WTC11 (cell line): ENCODE measurements at regions not wholly inside any gene's neighbourhood (a gene's known extent, or its start where the extent isn't known, plus 50 kb on each side); places are given as distances from the start of the nearest gene placed in this dataset.
A peak's percentile ranks its signal among the peaks of the same experiment; 100 is the strongest.

Experiments
- ATAC-seq: fragments of 200-7000 bp; cut with Tn5 transposase; 2 replicates; pipeline ENCODE4 v1.10.0; 2021; ENCODE audit warnings: mild to moderate bottlenecking, moderate library complexity
- CTCF ChIA-PET: fragments of 300-600 bp; sonication (Branson Sonifier 250); formaldehyde crosslinking; loops from one replicate; lab custom pipeline; 2021; ENCODE audit warnings: antibody characterized with exemption; lab: Charles Lee
- POLR2A ChIA-PET: fragments of 350-600 bp; sonication (Branson Sonifier 250); formaldehyde crosslinking; loops from one replicate; lab custom pipeline; 2021; ENCODE audit warnings: antibody characterized with exemption; lab: Charles Lee
- DNase-seq: peaks from one replicate; pipeline ENCODE4 v3.0.0; 2021; ENCODE audit warnings: low spot score
- H3K27ac Mint-ChIP-seq: 2 replicates; pipeline ENCODE4 v1.8.0; 2021; ENCODE audit warnings: mixed read lengths
- H3K27me3 Mint-ChIP-seq: 2 replicates; pipeline ENCODE4 v1.8.0; 2021; ENCODE audit warnings: low read depth, mild to moderate bottlenecking, moderate library complexity, mixed read lengths
- H3K36me3 Mint-ChIP-seq: 2 replicates; pipeline ENCODE4 v1.8.0; 2021; ENCODE audit warnings: mixed read lengths
- H3K4me1 Mint-ChIP-seq: 2 replicates; pipeline ENCODE4 v1.8.0; 2022; ENCODE audit warnings: mixed read lengths
- H3K4me3 Mint-ChIP-seq: 2 replicates; pipeline ENCODE4 v1.8.0; 2021; ENCODE audit warnings: mild to moderate bottlenecking, moderate library complexity, mixed read lengths
- H3K9me3 Mint-ChIP-seq: 2 replicates; pipeline ENCODE4 v1.8.0; 2021; ENCODE audit warnings: mixed read lengths
- CTCF ChIP-seq: fragments of 200-600 bp; IDR thresholded peaks from 2 replicates; pipeline ENCODE4 v1.8.0; 2022; ENCODE audit warnings: antibody characterized with exemption
- E2F4 ChIP-seq: sonication (generic); formaldehyde crosslinking; IDR thresholded peaks from 2 replicates; pipeline ENCODE4 v1.8.1; 2022; ENCODE audit warnings: low read depth, mild to moderate bottlenecking, moderate library complexity, missing genetic modification reagents, borderline replicate concordance
- FOXP1 ChIP-seq: sonication (generic); formaldehyde crosslinking; IDR thresholded peaks from 2 replicates; pipeline ENCODE4 v1.8.0; 2022; ENCODE audit warnings: missing genetic modification reagents, mild to moderate bottlenecking, moderate library complexity, borderline replicate concordance
- FOXP4 ChIP-seq: sonication (generic); formaldehyde crosslinking; IDR thresholded peaks from 2 replicates; pipeline ENCODE4 v1.8.0; 2022; ENCODE audit warnings: mild to moderate bottlenecking, missing genetic modification reagents
- MXD4 ChIP-seq: fragments of 250-450 bp; sonication (Bioruptor Pico); IDR thresholded peaks from 2 replicates; pipeline ENCODE4 v1.8.0; 2021; ENCODE audit warnings: mild to moderate bottlenecking, moderate library complexity, borderline replicate concordance
- NFE2L1 ChIP-seq: sonication (generic); formaldehyde crosslinking; IDR thresholded peaks from 2 replicates; pipeline ENCODE4 v1.8.1; 2023; ENCODE audit warnings: missing genetic modification reagents
- NFYB ChIP-seq: sonication (generic); formaldehyde crosslinking; conservative IDR thresholded peaks from 2 replicates; pipeline ENCODE4 v1.8.0; 2022; ENCODE audit warnings: low read depth, missing genetic modification reagents
- OVOL2 ChIP-seq: fragments of 250-450 bp; sonication (Bioruptor Pico); IDR thresholded peaks from 2 replicates; pipeline ENCODE4 v1.9.0; 2021; ENCODE audit warnings: mild to moderate bottlenecking, borderline replicate concordance
- PREB ChIP-seq: sonication (generic); formaldehyde crosslinking; IDR thresholded peaks from 2 replicates; pipeline ENCODE4 v1.8.1; 2022; ENCODE audit warnings: mild to moderate bottlenecking, missing genetic modification reagents, moderate library complexity, borderline replicate concordance
- RELA ChIP-seq: sonication (generic); formaldehyde crosslinking; IDR thresholded peaks from 2 replicates; pipeline ENCODE4 v1.8.1; 2022; ENCODE audit warnings: missing genetic modification reagents, mild to moderate bottlenecking, borderline replicate concordance
- RORB ChIP-seq: fragments of 250-450 bp; sonication (Bioruptor Pico); IDR thresholded peaks from 2 replicates; pipeline ENCODE4 v1.9.0; 2021; ENCODE audit warnings: mild to moderate bottlenecking
- USF2 ChIP-seq: sonication (generic); formaldehyde crosslinking; IDR thresholded peaks from 2 replicates; pipeline ENCODE4 v1.8.1; 2023; ENCODE audit warnings: mild to moderate bottlenecking, missing genetic modification reagents, moderate library complexity
- ZNF219 ChIP-seq: sonication (generic); formaldehyde crosslinking; IDR thresholded peaks from 2 replicates; pipeline ENCODE4 v1.8.0; 2023; ENCODE audit warnings: missing genetic modification reagents, mild to moderate bottlenecking, borderline replicate concordance
- ZNF263 ChIP-seq: sonication (generic); formaldehyde crosslinking; IDR thresholded peaks from 2 replicates; pipeline ENCODE4 v1.8.1; 2022; ENCODE audit warnings: low read depth, mild to moderate bottlenecking, moderate library complexity, missing genetic modification reagents
- ZNF281 ChIP-seq: sonication (generic); formaldehyde crosslinking; IDR thresholded peaks from 2 replicates; pipeline ENCODE4 v1.8.0; 2023; ENCODE audit warnings: mild to moderate bottlenecking, missing genetic modification reagents
- ZNF425 ChIP-seq: fragments of 250-450 bp; sonication (Bioruptor Pico); conservative IDR thresholded peaks from 2 replicates; pipeline ENCODE4 v1.9.0; 2021; ENCODE audit warnings: mild to moderate bottlenecking

GRCh38 chr1:143699115-143699514 lies 272.7 kb downstream of the FAM72C start:
- H3K27ac Mint-ChIP-seq, result no peak overlapping the region
- no peak for ATAC-seq
- H3K27me3 Mint-ChIP-seq, result peaks cover 32% of the 10 kb centered on the region
- no peak for DNase-seq
- H3K4me1 Mint-ChIP-seq, result peaks cover 3% of the 10 kb centered on the region
- H3K36me3 Mint-ChIP-seq, result peaks cover 35% of the 10 kb centered on the region
- H3K9me3 Mint-ChIP-seq, result peaks cover 55% of the 10 kb centered on the region
- H3K4me3 Mint-ChIP-seq, result no peak overlapping the region
- ChIA-PET POLR2A (no interaction called here), CTCF (no interaction called here)
- TF ChIP-seq FOXP4 (CRISPR knock-in tag) (no peak), RORB (CRISPR knock-in tag) (no peak), ZNF281 (CRISPR knock-in tag) (no peak), E2F4 (no peak)
- TF ChIP-seq, all 79 proteins: peak for 0

GRCh38 chr1:143698016-143698415 lies 273.8 kb downstream of the FAM72C start:
- H3K4me3 Mint-ChIP-seq, result peak overlapping the region; percentile 36
- DNase-seq (peak; percentile 64), ATAC-seq (peak; percentile 80)
- H3K9me3 Mint-ChIP-seq, result peaks cover 66% of the 10 kb centered on the region
- H3K27me3 Mint-ChIP-seq, result peaks cover 37% of the 10 kb centered on the region
- CTCF ChIA-PET, result no interaction called here
- POLR2A ChIA-PET, result no interaction called here
- H3K27ac Mint-ChIP-seq, result no peak overlapping the region
- no peak for TF ChIP-seq ZNF263
- TF ChIP-seq ZNF425 (CRISPR knock-in tag), result no peak
- TF ChIP-seq CTCF, result peak; percentile 72
- TF ChIP-seq RELA, result no peak
- H3K36me3 Mint-ChIP-seq, result peaks cover 45% of the 10 kb centered on the region
- peaks cover 3% of the 10 kb centered on the region for H3K4me1 Mint-ChIP-seq

- Mint-ChIP-seq H3K4me3 (no peak overlapping the region), H3K27ac (no peak overlapping the region), H3K27me3 (peaks cover 53% of the 10 kb centered on the region), H3K9me3 (peaks cover 73% of the 10 kb centered on the region), H3K36me3 (peaks cover 57% of the 10 kb centered on the region), H3K4me1 (peaks cover 3% of the 10 kb centered on the region)
- CTCF ChIA-PET, result no interaction called here
- ATAC-seq (no peak), DNase-seq (no peak)
- TF ChIP-seq NFE2L1 (CRISPR knock-in tag), result no peak
- no peak for TF ChIP-seq ZNF219 (CRISPR knock-in tag)
- TF ChIP-seq USF2 (CRISPR knock-in tag), result no peak
- no peak for TF ChIP-seq E2F4
- no peak for TF ChIP-seq MXD4 (CRISPR knock-in tag)
- TF ChIP-seq NFYB (CRISPR knock-in tag), result no peak
- no peak for TF ChIP-seq FOXP1 (CRISPR knock-in tag)
- no peak for TF ChIP-seq PREB (CRISPR knock-in tag)
- no peak for TF ChIP-seq OVOL2
- POLR2A ChIA-PET, result no interaction called here
These were observed 277.7 kb downstream of the FAM72C start for GRCh38 chr1:143694085-143694484.
